GM18499 (cell line): ENCODE measurements at regions not wholly inside any gene's neighbourhood (a gene's known extent, or its start where the extent isn't known, plus 50 kb on each side); places are given as distances from the start of the nearest gene placed in this dataset.

Experiments used
- ATAC-seq: cut with Tn5 transposase; IDR thresholded peaks from one replicate; pipeline ENCODE4 v1.9.1; 2021; ENCODE audit warnings: moderate number of reproducible peaks; ENCODE audit not compliant: insufficient read depth, unreplicated experiment

DNA sequence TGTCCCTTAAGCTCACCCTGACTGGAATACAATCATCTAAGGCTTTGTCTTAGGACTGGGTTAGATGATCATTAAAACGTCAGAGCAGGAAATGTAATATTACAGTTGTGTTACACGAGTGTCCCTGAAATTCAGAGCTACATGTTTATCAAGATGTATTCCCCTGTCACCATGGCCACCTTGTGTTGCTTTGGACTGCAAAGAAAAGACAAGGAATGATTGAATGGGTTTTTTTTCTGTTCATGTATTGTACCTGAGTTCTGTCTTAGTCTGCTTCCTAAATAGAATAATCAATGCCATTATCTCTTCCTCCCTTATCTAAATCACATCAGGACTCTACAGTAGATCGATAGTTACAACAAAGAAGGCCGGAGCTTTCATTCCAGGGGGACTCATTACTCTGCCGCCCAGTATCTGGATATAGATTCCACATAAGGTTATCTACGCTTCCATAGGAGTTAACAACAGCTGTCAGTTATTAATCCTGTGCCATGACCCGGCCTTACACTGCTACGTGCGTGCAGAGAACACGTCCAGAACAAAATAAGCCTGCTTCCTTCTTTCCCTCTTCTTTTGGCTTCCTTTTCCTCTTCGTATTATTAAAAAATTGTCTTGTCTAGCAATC, 274.1 kb upstream of the SASH1 start:
- ATAC-seq: no peak

DNA sequence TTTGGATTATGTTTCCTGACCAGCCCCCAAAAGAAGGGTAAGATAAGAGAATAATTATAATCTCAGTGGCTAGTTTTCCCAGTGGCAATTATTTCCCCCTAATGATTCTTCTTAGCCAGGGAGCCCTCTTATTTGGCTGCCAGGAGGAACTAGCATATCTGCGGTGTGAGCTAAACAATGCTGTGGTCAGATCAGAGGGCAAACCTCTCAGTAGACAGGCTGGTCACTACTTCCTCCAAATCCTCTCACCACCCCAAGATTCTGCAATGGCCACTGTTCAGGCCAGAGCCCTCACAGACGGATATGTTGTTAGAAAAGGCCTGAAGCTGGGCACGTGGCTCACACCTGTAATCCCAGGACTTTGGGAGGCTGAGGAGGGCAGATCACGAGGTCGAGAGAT, 273.4 kb upstream of the SASH1 start:
- no peak for ATAC-seq

DNA sequence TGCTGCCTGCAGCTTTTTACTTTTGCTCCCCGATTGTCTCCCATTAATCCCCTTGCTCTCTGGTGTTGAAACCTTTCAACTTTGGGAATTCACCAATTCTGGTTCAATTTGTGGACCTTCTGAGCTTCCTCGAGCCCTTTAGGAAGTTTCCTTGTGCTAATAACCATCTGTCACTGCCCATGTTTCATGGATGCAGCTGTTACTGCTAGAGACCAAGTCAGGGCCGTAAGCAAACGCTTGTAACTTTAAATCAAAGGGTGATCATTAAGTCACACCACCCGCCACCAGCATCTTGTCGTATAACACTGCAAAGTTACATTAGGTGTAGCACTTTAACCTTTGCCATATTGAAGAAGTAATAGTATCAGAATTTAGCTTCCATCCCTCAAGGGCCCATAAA, 268.3 kb upstream of the SASH1 start:
- no peak for ATAC-seq

DNA sequence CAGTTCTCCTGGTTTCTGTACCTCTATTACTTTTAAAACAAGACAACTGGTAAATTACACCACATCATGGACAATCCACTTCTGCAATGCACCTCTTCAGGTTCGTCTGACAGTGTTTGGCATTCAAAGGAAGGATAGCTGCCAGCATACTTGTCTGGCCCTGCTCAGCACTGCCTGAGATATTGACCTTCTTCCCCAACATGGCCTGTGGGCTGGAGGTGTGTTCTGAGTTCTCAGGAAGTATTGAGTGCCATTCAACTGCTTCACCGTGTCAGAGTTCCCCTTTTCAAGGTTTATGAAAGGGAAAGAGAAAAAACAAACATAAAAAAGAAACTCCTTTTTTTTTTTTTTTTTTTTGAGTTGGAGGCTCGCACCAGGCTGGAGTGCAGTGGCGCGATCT, 267.9 kb upstream of the SASH1 start:
- ATAC-seq: peak; percentile 91

DNA sequence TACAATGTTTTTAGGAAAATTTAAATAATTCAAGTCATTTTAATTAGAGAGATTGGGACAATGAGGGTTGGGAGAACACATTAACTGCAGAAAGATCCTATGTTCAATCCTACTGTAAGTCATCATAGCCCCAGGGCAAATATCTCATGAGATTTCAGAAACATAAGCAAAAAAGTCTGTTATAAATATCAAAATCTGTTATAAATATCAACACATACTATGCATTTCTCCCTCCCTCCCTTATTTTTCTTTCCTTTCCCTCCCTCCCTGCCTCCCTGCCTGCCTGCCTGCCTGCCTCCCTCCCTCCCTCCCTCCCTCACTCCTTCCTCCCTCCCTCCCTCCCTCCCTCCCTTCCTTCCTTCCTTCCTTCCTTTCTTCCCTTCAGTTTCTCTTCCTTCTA, 267.3 kb upstream of the SASH1 start:
- no peak for ATAC-seq

DNA sequence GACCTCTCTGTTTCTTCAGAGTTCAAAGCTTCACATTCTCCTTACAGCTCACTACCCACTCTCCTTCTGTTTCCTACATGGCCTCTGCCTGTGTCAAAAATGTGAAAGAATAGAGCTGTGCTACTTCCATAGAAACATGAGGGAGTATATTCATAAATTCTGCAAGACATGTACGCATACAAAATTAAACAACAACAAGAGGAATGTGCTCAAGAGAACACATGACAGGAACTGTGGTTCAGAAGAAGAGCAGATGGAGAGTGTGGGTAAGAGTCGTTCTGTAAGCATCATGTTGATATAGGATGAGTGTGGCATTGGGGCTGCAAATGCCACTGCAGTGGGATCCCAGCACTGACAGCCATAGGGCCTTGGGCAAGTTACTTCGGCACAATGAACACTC, 266.6 kb upstream of the SASH1 start:
- ATAC-seq: no peak

DNA sequence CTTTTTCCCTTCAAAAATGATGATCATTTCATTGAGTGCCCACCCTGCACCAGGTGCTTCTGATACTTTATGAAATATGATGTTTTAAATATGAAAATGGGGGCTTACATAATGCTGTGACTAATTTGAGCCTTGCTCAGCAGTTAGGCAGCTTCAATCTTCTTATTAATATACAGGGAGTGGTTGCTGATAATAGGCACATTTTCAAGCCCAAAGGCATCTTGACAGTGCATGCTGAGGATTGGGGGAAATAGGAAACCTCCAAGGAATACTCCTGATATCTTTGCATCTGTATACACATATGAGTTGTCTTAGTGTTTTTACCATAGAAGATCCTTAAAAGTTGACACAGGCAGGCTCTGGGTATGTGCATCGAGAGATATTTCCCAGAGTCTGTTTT, 262.3 kb upstream of the SASH1 start:
- ATAC-seq: no peak

DNA sequence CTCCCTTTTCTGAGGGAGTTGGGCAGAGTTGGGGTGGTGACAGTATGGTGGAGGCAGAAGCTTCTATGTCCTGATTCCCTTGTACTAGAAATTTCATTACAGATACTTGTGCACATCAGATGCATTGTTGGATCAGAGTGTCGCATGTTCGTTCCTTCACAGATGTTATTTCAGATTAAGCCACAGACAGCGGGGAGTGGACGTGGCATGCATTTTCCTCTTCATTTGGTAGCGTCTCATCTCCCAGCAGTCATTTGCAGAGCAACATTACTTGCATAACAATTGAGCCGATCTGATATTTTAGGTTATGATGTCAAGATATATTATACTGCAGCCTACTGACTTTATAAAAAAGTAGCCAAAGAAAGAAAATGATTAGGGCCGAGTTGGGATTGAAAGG, 261.6 kb upstream of the SASH1 start:
- ATAC-seq: no peak

DNA sequence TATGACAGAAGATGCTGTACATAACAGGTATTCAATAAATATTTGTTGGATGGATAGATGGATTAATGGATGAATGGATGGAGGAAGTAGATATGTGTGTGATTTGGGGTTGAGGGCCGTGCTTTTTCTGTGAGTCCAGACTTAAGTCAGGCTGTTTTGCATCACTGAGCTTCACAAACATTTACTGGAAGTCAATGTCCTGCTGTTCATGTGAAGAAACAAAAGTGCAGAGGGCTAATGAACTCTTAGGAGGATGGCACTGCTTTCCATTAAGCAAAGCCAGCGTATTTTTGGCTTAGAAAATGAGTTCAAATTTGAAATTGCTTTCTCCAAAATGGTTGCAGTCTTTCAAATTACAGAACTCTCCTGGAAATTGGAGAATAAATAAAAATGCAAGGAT, 260.6 kb upstream of the SASH1 start:
- ATAC-seq: no peak

DNA sequence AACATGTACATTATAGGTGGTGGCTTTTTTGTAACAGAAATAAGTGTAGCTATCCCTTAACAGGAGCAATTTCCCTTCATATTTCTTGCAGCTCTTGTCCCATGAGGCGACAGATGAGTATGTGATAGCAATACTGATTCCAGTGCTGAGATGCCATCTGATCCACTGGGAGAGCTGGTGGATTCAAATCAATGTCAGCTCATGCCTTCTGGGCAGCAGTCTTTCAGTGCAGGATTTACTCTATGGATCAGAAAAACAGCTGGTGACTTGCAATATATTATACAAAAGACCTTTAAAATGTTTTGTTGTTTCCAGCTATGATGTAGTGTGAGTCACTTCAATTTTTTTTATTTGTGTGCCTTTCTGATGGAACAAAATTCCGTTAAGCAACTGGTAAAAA, 259.9 kb upstream of the SASH1 start:
- ATAC-seq: no peak

DNA sequence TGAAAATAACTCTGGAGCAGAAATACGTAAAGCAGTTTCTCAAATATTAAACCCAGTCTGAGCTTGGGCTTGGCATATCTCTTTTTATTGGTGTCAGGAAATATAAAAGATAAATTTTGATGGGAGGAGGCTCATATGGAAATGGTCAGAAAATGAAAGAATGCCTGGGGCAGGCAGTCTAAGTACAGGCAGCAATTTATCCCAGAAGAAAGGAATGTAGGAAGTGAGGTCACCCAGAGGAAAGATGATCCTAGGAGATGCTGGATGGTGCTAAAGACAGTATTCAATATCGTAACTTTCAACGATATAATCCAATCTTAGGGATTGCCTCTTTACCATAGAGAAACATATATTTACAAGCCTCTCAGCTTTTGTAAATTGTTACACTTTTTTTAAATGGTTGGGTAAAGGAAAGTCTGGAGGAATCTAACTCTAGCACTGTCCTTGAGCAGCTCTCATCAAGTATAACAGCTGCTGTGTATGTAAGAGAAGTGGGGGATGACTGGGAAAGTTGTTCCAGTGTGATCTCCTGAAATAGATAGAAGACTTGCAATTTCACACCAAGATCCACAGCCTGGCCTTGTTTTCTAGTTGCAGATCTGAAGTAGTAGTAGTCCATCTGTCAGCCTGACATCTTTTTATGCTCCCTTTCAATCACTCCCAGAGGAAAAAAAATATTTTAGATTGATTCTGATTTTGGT, 256.9 kb upstream of the SASH1 start:
- ATAC-seq: no peak

DNA sequence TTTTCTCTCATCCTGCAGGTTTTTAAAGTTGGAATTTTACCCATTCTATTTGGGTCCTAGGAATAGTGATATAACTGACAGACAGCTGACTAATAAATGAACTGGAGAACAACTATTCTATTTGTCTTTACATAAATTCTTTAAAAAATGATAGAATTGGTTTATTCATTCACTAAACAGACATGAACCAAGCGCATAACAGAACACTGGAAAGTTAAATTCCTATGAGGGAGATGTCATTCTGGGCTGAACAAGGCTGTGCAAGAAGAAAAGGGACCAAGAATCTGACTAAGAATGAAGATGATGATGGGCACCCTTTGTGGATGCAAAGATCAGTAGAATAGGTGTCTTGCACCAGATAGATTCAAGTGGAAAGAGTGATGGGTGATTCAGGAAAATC, 256.3 kb upstream of the SASH1 start:
- no peak for ATAC-seq

DNA sequence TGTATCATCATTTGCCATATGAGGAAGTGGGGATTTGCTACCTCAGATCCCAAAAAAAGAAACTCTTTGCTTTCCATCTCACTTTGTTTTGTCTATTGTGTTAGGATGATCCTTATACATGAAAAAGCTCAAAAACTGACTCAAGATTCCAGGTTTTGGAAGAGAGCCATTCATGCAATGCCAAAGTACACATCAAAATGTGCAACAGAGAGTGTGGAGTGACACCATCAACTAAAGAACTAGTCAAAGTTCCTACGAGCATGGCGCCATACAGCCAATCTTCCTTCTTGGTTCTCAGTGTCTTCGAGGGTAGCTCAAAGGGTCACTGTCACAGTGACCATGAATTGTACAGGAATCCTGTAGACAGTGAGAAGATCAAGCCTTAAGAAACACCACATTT, 255.8 kb upstream of the SASH1 start:
- ATAC-seq: no peak

DNA sequence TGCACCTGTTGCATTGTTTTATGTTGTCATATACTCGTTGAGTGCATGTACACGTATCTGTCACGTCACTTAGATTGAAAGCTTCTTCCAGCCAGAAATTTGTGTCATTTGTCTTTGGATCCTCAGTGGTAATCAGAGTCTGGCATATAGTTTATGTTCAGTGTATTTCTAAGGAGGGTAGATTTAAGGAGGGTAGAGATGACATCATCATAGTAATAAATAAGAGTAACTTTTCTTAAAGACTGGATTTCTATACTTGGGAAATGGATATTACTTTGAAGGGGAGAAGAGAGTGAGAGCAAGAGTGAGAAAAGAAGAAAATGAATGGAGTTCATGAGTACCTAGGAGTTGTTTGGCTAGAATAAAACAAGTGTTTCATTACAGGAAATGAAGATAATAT, 255.0 kb upstream of the SASH1 start:
- ATAC-seq: no peak

DNA sequence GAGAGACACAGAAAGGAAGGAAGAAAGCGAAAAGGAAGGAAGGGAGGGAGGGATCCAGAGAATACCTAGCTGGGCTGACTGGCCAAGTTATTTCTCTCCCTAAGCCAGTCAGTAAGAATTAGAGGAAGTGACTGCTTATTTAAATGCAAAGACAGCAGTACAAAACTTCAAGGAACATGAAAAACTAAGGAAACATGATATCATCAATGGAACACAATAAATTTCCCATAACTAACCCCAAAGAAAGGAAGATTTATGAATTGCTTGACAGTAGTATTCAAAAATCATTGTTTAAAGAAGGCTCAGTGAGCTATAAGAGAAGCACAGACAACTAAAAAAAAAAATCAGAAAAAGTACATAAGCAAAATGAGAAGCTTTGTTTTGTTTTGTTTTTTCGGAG, 252.3 kb upstream of the SASH1 start:
- no peak for ATAC-seq

DNA sequence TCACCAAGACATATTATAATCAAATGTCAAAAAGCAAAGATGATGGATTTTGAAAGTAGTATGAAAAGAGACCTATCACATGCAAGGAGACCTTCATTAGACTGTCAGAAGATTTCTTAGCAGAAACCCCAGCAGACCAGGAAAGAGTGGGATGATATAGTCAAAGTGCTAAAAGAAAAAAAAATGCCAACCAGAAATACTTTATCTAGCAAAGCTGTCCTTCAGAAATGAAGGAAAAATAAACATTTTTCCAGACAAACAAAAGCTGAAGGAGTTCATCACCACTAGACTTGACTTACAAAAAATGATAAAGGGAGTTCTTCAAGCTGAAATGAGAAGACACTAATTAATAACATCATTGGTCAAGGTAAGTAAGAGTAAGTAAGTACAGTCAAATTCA, 251.2 kb upstream of the SASH1 start:
- no peak for ATAC-seq

DNA sequence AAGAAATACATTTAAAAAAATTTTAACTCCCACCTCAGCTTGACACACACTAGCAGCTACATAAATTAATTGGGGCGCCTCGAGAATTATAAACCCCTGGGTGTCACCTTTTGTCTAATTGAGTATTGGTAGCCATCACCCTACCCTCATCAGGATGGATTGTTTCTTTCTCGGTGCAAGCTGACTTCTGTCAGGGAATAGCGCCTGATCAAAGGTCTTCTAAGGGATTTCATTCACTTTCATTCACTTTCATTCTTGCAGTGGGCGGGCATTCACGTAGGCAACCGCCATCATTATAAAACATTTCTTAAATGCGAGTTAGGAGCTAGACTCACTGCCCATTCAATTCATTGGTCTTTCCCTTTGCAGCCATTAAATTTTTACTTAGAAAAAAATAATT, 239.2 kb upstream of the SASH1 start:
- no peak for ATAC-seq

DNA sequence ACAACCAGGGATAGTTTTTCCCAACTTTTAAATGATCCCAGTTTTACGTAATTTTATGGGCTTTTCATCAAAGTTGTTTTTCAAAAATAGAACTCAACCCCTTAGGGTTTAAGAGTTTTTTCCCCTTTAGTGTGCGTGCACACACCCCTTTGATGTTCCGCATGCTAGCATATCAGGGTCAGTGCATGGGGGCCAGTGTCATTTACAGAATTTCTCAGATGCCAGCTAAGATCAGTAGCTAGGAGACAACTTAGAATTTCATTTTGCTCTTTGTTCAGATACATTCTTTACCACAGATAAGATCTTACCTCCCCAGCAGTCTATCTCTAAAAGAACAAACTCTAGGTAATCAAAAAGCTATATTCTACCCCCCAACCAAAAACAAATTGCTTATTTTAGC, 238.5 kb upstream of the SASH1 start:
- ATAC-seq: no peak

DNA sequence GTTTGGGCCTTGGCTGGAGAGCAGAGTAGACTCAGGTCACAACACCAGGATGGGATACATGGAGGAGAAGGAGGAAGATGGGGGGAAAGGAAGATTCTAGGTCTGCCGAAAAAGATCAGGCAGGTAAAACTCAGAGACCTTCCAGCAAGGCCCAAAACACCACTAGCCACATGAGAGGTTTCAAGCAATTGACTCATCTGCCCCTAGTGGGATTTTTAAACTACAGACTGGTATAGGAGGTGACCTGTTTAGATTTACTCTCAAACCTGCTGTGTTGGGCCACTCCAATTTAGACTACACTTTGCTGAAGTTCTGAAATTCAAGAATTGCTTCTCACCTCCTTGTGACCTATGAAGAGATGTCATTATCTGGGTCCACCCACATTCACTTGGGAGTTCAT, 236.9 kb upstream of the SASH1 start:
- no peak for ATAC-seq

DNA sequence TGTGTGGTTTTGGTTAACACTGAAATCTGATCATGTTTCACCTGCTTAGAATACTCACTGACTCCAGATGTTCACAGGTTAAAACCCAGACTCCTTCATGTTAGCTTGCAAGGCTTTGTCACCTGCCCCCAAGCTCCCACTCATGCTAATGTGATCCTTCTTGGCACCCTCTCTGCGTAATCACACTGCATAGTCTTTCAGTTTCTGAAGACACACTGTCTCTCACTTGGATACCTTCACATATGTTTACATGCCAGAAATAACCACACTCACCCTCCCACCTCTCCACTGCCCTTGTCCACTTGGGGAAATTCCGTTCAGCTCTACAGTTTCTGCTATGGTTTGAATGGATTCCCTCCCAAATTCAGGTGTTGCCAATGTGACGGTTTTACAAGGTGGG, 234.7 kb upstream of the SASH1 start:
- ATAC-seq: no peak

DNA sequence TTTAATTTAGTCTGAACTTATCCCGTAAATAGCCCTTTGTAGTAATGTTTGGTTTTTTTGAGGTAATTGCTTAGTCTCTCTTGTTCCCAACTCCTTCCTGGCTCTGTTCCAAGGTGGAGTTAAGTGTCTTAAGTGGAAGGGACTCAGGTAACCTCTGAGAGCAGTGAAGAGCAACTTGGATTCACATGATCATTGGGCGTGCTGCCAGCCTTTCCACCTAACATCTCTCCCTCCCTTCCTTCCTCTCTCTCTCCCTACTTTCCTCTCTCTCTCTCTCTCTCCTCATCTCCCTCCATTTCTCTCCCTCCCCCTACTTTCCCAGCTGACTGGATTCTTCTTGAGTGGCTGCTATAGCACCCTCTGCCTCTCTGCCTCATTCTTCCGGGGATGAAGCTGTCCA, 232.9 kb upstream of the SASH1 start:
- ATAC-seq: no peak

DNA sequence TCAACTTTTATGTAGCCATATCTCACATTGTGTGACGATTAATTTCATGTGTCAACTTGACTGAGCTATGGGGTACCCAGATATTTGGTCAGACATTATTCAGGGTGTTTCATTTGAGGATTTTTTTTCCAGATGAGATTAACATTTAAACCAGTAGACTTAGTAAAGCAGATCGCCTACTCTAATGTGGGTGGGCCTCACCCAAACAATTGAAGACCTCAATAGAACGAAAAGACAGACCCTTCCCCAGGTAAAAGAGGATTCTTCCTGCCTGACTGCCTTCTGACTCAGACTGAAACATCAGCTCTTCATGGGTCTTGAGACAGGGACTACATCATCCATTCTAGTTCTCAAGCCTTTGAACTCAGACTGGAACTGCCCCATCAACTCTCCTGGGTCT, 231.7 kb upstream of the SASH1 start:
- no peak for ATAC-seq
